Hepatocyte (in vitro differentiated cells): ENCODE measurements at regions not wholly inside any gene's neighbourhood (a gene's known extent, or its start where the extent isn't known, plus 50 kb on each side); places are given as distances from the start of the nearest gene placed in this dataset.
"Not testable (repeated sequence)": the region's sequence is repeated elsewhere in the genome, so short reads cannot be mapped to it uniquely, and the experiment has no call there.

Experiments
- DNase-seq: peaks from one replicate; pipeline ENCODE4 v3.0.0-alpha.2; 2016; ENCODE audit warnings: low spot score
- H2AFZ ChIP-seq: fragments of 200-600 bp; sonication (generic); 2 replicates; pipeline ENCODE4 v1.6.0; 2016; ENCODE audit warnings: antibody characterized with exemption, mild to moderate bottlenecking
- H3K27ac ChIP-seq: fragments of 200-600 bp; sonication (generic); 2 replicates; pipeline ENCODE4 v1.5.1; 2016; ENCODE audit warnings: mild to moderate bottlenecking
- H3K27me3 ChIP-seq: fragments of 200-600 bp; sonication (generic); 2 replicates; pipeline ENCODE4 v1.6.1; 2016
- H3K36me3 ChIP-seq: fragments of 200-600 bp; sonication (generic); replicated peaks from 2 replicates; pipeline ENCODE4 v1.5.1; 2016; ENCODE audit warnings: low read depth; ENCODE audit not compliant: insufficient read depth
- H3K4me1 ChIP-seq: fragments of 200-600 bp; sonication (generic); 2 replicates; pipeline ENCODE4 v1.5.1; 2016; ENCODE audit warnings: mild to moderate bottlenecking, moderate library complexity; ENCODE audit not compliant: insufficient read depth
- H3K4me2 ChIP-seq: fragments of 200-600 bp; sonication (generic); 2 replicates; pipeline ENCODE4 v1.6.0; 2016
- H3K4me3 ChIP-seq: fragments of 200-600 bp; sonication (generic); 2 replicates; pipeline ENCODE4 v1.5.1; 2016; ENCODE audit warnings: mild to moderate bottlenecking
- H3K79me2 ChIP-seq: fragments of 200-600 bp; sonication (generic); 2 replicates; pipeline ENCODE4 v1.6.0; 2017; ENCODE audit warnings: mild to moderate bottlenecking
- H3K9me2 ChIP-seq: fragments of 200-600 bp; sonication (generic); replicated peaks from 2 replicates; pipeline ENCODE4 v1.6.0; 2017; ENCODE audit warnings: mild to moderate bottlenecking; ENCODE audit not compliant: insufficient read depth
- H3K9me3 ChIP-seq: fragments of 200-600 bp; sonication (generic); 2 replicates; pipeline ENCODE4 v1.5.1; 2016; ENCODE audit warnings: low read depth, mild to moderate bottlenecking
- H4K20me1 ChIP-seq: fragments of 200-600 bp; sonication (generic); 2 replicates; pipeline ENCODE4 v1.6.0; 2016; ENCODE audit warnings: mild to moderate bottlenecking; ENCODE audit not compliant: insufficient read depth, poor library complexity, severe bottlenecking
- EZH2 ChIP-seq: fragments of 200-600 bp; sonication (generic); IDR thresholded peaks from 2 replicates; pipeline ENCODE4 v1.6.1; 2016; ENCODE audit warnings: antibody characterized with exemption, mild to moderate bottlenecking, borderline replicate concordance
- EZH2phosphoT487 ChIP-seq: fragments of 200-600 bp; sonication (generic); IDR thresholded peaks from one replicate; pipeline ENCODE4 v1.6.1; 2018; ENCODE audit warnings: antibody characterized with exemption, mild to moderate bottlenecking, low read depth, moderate library complexity; ENCODE audit not compliant: unreplicated experiment, severe bottlenecking
- WGBS: methylation state at CpG from one replicate; pipeline ENCODE4 v1.1.6; 2016; ENCODE audit warnings: low lambda C conversion rate; ENCODE audit errors: missing lambda C conversion rate; 5-methylcytosine and 5-hydroxymethylcytosine counted together
- TF ChIP-seq, protein P1 (sequence below): fragments of 200-600 bp; sonication (generic); IDR thresholded peaks from 2 replicates; pipeline ENCODE4 v1.5.1; 2016; ENCODE audit warnings: antibody characterized with exemption, mild to moderate bottlenecking; ENCODE audit not compliant: poor library complexity

DNA sequence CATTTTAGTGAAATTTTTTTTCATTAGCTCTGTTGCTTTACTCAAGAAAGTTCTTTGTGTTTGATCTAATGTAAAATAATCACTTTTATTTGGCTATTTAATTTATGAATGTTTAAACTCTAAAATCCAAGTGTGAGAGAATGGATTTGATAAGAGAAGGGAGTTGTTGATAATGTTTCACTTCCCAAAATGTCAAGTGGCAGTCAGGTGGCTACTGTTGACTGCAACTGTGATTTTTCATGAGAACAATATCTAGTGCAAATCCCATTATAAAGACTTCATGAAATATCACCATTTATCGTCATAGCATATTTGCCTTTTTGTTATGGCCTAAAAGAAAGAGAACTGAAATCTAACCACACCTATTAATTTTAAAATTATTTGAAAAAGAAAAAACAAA is 118.3 kb upstream of the SNX2 start:
- H3K4me2 ChIP-seq, result no peak overlapping the region
- no peak overlapping the region for H3K27ac ChIP-seq
- DNase-seq, result no peak
- no peaks in the 10 kb centered on the region for H3K27me3 ChIP-seq
- H3K79me2 ChIP-seq, result no peaks in the 10 kb centered on the region
- H3K9me3 ChIP-seq, result no peaks in the 10 kb centered on the region
- H3K4me3 ChIP-seq, result no peak overlapping the region
- H3K4me1 ChIP-seq, result no peaks in the 10 kb centered on the region
- no peaks in the 10 kb centered on the region for H3K9me2 ChIP-seq
- H2AFZ ChIP-seq, result no peak overlapping the region
- no peaks in the 10 kb centered on the region for H4K20me1 ChIP-seq
- TF ChIP-seq EZH2phosphoT487 (no peak), EZH2 (no peak)
- TF ChIP-seq, protein P1, sequence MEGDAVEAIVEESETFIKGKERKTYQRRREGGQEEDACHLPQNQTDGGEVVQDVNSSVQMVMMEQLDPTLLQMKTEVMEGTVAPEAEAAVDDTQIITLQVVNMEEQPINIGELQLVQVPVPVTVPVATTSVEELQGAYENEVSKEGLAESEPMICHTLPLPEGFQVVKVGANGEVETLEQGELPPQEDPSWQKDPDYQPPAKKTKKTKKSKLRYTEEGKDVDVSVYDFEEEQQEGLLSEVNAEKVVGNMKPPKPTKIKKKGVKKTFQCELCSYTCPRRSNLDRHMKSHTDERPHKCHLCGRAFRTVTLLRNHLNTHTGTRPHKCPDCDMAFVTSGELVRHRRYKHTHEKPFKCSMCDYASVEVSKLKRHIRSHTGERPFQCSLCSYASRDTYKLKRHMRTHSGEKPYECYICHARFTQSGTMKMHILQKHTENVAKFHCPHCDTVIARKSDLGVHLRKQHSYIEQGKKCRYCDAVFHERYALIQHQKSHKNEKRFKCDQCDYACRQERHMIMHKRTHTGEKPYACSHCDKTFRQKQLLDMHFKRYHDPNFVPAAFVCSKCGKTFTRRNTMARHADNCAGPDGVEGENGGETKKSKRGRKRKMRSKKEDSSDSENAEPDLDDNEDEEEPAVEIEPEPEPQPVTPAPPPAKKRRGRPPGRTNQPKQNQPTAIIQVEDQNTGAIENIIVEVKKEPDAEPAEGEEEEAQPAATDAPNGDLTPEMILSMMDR, result no peak
- 88% methylated on average over 1 of the region's 1 CpG for WGBS
- H3K36me3 ChIP-seq, result no peaks in the 10 kb centered on the region

DNA sequence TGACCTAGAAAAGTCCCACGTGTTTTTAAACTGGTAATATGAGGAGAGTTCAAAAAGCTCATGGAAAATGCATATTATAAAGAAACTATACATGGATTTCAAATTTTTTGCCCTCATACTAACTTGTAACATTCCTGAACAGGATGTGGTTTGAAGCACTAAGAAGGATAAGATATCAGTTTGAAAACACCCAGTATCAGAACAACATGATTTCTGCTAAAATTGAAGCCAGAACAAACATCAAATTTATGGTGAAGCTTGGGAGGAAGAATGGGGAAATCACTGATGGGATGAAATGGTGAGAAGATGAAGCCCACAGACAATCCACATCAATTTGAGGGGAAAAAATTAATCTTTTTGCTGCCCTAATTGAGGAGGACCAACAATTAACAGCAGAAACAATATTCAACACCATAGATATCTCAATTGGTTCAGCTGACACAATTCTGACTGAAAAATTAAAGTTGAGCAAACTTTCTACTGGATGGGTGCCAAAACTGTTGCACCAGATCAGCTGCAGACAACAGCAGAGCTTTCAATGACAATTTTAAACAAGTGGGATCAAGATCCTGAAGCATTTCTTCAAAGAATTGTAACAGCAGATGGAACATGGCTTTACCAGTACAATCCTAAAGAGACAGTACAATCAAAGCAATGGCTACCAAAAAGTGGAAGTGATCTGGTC is 113.2 kb upstream of the SNX2 start:
- Histone ChIP-seq H2AFZ (no peak overlapping the region), H3K79me2 (no peaks in the 10 kb centered on the region), H3K4me3 (no peak overlapping the region), H3K27me3 (no peaks in the 10 kb centered on the region), H3K4me1 (no peaks in the 10 kb centered on the region), H3K27ac (no peak overlapping the region), H3K36me3 (no peaks in the 10 kb centered on the region), H3K9me3 (no peaks in the 10 kb centered on the region), H4K20me1 (no peaks in the 10 kb centered on the region), H3K9me2 (no peaks in the 10 kb centered on the region), H3K4me2 (no peak overlapping the region)
- WGBS, result 67% methylated on average over 1 of the region's 1 CpG
- no peak for DNase-seq
- no peak for TF ChIP-seq EZH2
- TF ChIP-seq, protein P1, result no peak
- no peak for TF ChIP-seq EZH2phosphoT487

DNA sequence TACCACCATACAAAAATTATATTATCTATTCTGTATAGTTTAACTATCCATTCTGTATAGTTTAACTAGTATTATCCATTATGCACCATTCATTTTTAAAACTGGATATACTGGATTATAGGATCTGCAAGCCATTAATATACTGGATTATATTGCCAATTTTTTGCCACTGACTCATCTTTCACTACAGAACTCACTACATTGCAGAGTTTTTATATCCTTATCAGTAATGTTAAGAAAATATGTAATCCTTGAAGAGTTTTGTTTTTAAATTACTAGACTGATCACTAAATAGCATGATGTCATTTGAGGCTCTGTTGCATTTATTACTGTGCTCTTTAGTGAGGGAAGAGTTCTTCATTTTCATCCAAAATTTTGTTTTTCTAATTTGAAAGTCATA is 109.8 kb upstream of the SNX2 start:
- H3K4me3 ChIP-seq, result no peak overlapping the region
- no peak overlapping the region for H2AFZ ChIP-seq
- no peaks in the 10 kb centered on the region for H3K79me2 ChIP-seq
- TF ChIP-seq EZH2phosphoT487 (no peak), EZH2 (no peak)
- TF ChIP-seq, protein P1, result no peak
- H3K27ac ChIP-seq, result no peak overlapping the region
- no peaks in the 10 kb centered on the region for H3K27me3 ChIP-seq
- H3K9me2 ChIP-seq, result no peaks in the 10 kb centered on the region
- no peaks in the 10 kb centered on the region for H3K36me3 ChIP-seq
- no peak for DNase-seq
- no peaks in the 10 kb centered on the region for H4K20me1 ChIP-seq
- no peaks in the 10 kb centered on the region for H3K4me1 ChIP-seq
- no peaks in the 10 kb centered on the region for H3K9me3 ChIP-seq
- no peak overlapping the region for H3K4me2 ChIP-seq

DNA sequence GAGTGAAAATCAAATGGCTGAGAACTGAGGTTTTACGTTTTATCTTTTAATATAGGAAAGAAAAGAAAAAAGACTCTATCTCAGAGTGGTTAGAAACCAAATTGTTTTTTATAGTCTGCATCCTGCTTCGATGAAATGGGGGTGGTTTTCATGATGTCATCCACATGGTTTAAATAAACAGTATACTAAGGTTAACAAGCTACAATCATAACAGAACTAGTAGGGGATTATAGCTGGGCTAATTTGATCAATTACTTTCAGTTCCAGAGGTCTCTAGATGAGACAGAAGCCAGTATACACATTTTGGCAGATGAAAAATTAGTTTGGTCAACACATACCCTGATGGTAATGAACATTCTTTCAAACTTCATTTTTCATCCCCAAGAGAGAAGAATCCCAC is 106.3 kb upstream of the SNX2 start:
- Histone ChIP-seq H3K4me3 (no peak overlapping the region), H3K9me3 (no peaks in the 10 kb centered on the region), H2AFZ (no peak overlapping the region), H4K20me1 (no peaks in the 10 kb centered on the region), H3K36me3 (no peaks in the 10 kb centered on the region), H3K9me2 (no peaks in the 10 kb centered on the region), H3K27me3 (no peaks in the 10 kb centered on the region), H3K4me1 (no peaks in the 10 kb centered on the region), H3K79me2 (no peaks in the 10 kb centered on the region), H3K27ac (no peak overlapping the region), H3K4me2 (no peak overlapping the region)
- WGBS, result 59% methylated on average over 2 of the region's 2 CpGs
- TF ChIP-seq EZH2phosphoT487, result no peak
- no peak for TF ChIP-seq EZH2
- TF ChIP-seq, protein P1, result no peak
- DNase-seq, result no peak

DNA sequence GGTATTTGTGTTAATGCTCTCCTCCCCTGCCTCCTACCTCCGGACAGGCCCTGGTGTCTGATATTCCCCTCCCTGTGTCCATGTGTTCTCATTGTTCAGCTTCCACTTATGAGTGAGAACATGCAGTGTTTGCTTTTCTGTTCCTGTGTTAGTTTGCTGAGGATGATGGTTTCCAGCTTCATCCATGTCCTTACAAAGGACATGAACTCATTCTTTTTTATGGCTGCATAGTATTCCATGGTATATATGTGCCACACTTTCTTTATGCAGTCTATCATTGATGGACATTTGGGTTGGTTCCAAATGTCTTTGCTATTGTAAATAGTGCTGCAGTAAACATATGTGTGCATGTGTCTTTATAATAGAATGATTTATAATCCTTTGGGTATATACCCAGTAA is 105.2 kb upstream of the SNX2 start:
- H3K27ac ChIP-seq, H4K20me1 ChIP-seq, H3K9me2 ChIP-seq, H3K79me2 ChIP-seq, H3K9me3 ChIP-seq, H3K4me1 ChIP-seq, H3K4me3 ChIP-seq, H3K4me2 ChIP-seq, DNase-seq, H3K36me3 ChIP-seq, H2AFZ ChIP-seq, H3K27me3 ChIP-seq: not testable (repeated sequence)
- WGBS, result 90% methylated on average over 1 of the region's 1 CpG
